Parathyroid adenoma (tissue), 2 donors: ENCODE measurements at regions not wholly inside any gene's neighbourhood (a gene's known extent, or its start where the extent isn't known, plus 50 kb on each side); places are given as distances from the start of the nearest gene placed in this dataset.

Experiments used
- H2AFZ ChIP-seq: fragments of 300-600 bp; sonication (generic); one replicate; pipeline ENCODE4 v1.7.0; 2017; ENCODE audit warnings: antibody characterized with exemption, mild to moderate bottlenecking
- H3K27ac ChIP-seq: fragments of 300-600 bp; sonication (generic); one replicate; pipeline ENCODE4 v1.7.0; 2017
- H3K27me3 ChIP-seq: fragments of 300-600 bp; sonication (generic); one replicate; pipeline ENCODE4 v1.7.0; 2017; ENCODE audit warnings: low read length; ENCODE audit not compliant: control insufficient read depth, insufficient read depth
- H3K36me3 ChIP-seq: fragments of 300-600 bp; sonication (generic); one replicate; pipeline ENCODE4 v1.7.0; 2017; ENCODE audit warnings: low read length; ENCODE audit not compliant: control insufficient read depth, insufficient read depth
- H3K4me1 ChIP-seq: fragments of 300-600 bp; sonication (generic); one replicate; pipeline ENCODE4 v1.7.0; 2017; ENCODE audit warnings: control low read depth
- H3K4me2 ChIP-seq: fragments of 300-600 bp; sonication (generic); one replicate; pipeline ENCODE4 v1.7.0; 2017; ENCODE audit warnings: low read length
- H3K4me3 ChIP-seq: fragments of 300-600 bp; sonication (generic); one replicate; pipeline ENCODE4 v1.7.0; 2017; ENCODE audit warnings: low read depth, low read length
- H3K79me2 ChIP-seq: fragments of 300-600 bp; sonication (generic); one replicate; pipeline ENCODE4 v1.7.0; 2017; ENCODE audit warnings: control low read depth
- H3K9ac ChIP-seq: fragments of 300-600 bp; sonication (generic); one replicate; pipeline ENCODE4 v1.7.0; 2017; ENCODE audit warnings: mild to moderate bottlenecking
- H3K9me3 ChIP-seq: fragments of 300-600 bp; sonication (generic); one replicate; pipeline ENCODE4 v1.7.0; 2017; ENCODE audit warnings: low read length; ENCODE audit not compliant: control insufficient read depth
- TF ChIP-seq, protein P1 (sequence below): fragments of 300-600 bp; sonication (generic); IDR thresholded peaks from one replicate; pipeline ENCODE4 v1.7.0; 2017; ENCODE audit warnings: antibody characterized with exemption, mild to moderate bottlenecking
- donor health status: primary hyperparathyroidism.

GRCh38 chr7:16365177-16365576, 56.2 kb downstream of the CRPPA start:
- Histone ChIP-seq H2AFZ (no peak overlapping the region), H3K4me3 (no peak overlapping the region), H3K9me3 (no peaks in the 10 kb centered on the region), H3K27me3 (no peaks in the 10 kb centered on the region), H3K36me3 (no peaks in the 10 kb centered on the region), H3K27ac (no peak overlapping the region), H3K9ac (no peak overlapping the region), H3K79me2 (no peaks in the 10 kb centered on the region), H3K4me2 (no peak overlapping the region), H3K4me1 (no peaks in the 10 kb centered on the region)
- TF ChIP-seq, protein P1, sequence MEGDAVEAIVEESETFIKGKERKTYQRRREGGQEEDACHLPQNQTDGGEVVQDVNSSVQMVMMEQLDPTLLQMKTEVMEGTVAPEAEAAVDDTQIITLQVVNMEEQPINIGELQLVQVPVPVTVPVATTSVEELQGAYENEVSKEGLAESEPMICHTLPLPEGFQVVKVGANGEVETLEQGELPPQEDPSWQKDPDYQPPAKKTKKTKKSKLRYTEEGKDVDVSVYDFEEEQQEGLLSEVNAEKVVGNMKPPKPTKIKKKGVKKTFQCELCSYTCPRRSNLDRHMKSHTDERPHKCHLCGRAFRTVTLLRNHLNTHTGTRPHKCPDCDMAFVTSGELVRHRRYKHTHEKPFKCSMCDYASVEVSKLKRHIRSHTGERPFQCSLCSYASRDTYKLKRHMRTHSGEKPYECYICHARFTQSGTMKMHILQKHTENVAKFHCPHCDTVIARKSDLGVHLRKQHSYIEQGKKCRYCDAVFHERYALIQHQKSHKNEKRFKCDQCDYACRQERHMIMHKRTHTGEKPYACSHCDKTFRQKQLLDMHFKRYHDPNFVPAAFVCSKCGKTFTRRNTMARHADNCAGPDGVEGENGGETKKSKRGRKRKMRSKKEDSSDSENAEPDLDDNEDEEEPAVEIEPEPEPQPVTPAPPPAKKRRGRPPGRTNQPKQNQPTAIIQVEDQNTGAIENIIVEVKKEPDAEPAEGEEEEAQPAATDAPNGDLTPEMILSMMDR = no peak

DNA sequence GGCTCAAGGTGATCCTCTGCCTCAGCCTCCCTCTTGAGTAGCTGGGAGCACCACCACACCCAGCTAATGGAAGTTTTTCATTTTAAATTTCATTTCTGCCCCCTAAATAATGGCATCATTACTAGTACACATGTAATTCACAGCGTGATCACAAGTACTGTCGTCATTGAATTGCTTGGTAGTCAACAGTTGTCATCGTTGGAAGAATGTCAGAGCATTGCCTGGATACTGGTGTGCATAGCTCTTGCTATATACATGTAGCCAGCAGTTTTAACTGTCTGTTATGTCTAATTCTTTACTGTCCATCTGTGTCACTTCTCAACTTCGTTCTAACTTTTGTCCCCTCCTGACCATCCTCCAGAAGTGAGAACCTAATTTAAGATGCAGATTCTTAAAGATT, 62.1 kb downstream of the CRPPA start:
- Histone ChIP-seq H3K9ac (no peak overlapping the region), H3K36me3 (no peaks in the 10 kb centered on the region), H3K79me2 (no peaks in the 10 kb centered on the region), H3K4me1 (no peaks in the 10 kb centered on the region), H3K4me3 (no peak overlapping the region), H3K27ac (no peak overlapping the region), H2AFZ (no peak overlapping the region), H3K9me3 (no peaks in the 10 kb centered on the region), H3K4me2 (no peak overlapping the region), H3K27me3 (no peaks in the 10 kb centered on the region)
- TF ChIP-seq, protein P1 = no peak

- H3K4me2 ChIP-seq = no peak overlapping the region
- no peak overlapping the region for H3K9ac ChIP-seq
- no peaks in the 10 kb centered on the region for H3K9me3 ChIP-seq
- H3K4me1 ChIP-seq = no peaks in the 10 kb centered on the region
- H3K27me3 ChIP-seq = no peaks in the 10 kb centered on the region
- H3K4me3 ChIP-seq = no peak overlapping the region
- TF ChIP-seq, protein P1 = no peak
- H3K36me3 ChIP-seq = no peaks in the 10 kb centered on the region
- H3K27ac ChIP-seq = no peak overlapping the region
- no peaks in the 10 kb centered on the region for H3K79me2 ChIP-seq
- H2AFZ ChIP-seq = no peak overlapping the region
These were observed 63.4 kb downstream of the CRPPA start for GRCh38 chr7:16357921-16358320.

GRCh38 chr7:16357474-16357873, 63.9 kb downstream of the CRPPA start:
- Histone ChIP-seq H3K27me3 (no peaks in the 10 kb centered on the region), H3K27ac (no peak overlapping the region), H2AFZ (no peak overlapping the region), H3K9me3 (no peaks in the 10 kb centered on the region), H3K36me3 (no peaks in the 10 kb centered on the region), H3K79me2 (no peaks in the 10 kb centered on the region), H3K9ac (no peak overlapping the region), H3K4me1 (no peaks in the 10 kb centered on the region), H3K4me2 (no peak overlapping the region), H3K4me3 (no peak overlapping the region)
- TF ChIP-seq, protein P1 = no peak

DNA sequence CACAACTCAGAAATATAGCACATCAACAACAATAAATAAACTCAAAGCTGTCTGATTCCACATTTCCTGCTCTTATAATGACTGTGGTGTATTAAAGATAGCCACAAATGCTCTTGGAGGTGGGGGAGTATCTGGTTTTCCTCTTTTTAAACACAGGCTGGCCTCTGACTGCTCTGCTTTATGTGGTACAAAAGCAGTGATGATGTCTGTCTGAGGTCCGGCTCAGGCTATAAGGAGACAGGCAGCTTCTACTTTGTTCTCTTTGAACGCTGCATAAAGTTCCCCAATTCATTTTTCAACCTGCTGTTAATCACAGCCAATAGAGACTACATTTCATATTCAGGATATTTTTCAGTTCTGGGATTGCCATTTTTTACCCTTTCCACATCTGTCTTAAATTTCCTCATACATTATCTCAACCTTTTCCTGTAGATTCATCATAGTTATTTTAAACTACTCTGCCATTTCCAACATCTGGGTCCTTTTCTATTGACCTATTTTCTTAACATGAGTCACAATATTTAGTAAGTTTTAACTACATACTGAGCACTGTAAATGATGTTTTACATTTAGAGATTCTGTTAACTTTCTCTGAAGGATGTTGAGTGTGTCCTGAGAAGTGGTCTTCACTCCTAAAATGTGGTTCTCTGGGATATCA, 64.9 kb downstream of the CRPPA start:
- no peaks in the 10 kb centered on the region for H3K4me1 ChIP-seq
- no peak overlapping the region for H2AFZ ChIP-seq
- TF ChIP-seq, protein P1 = no peak
- no peaks in the 10 kb centered on the region for H3K79me2 ChIP-seq
- H3K4me3 ChIP-seq = no peak overlapping the region
- H3K9ac ChIP-seq = no peak overlapping the region
- H3K9me3 ChIP-seq = no peaks in the 10 kb centered on the region
- no peak overlapping the region for H3K27ac ChIP-seq
- H3K27me3 ChIP-seq = no peaks in the 10 kb centered on the region
- H3K36me3 ChIP-seq = no peaks in the 10 kb centered on the region
- no peak overlapping the region for H3K4me2 ChIP-seq
